RPMI8226 (cell line): ENCODE measurements at regions not wholly inside any gene's neighbourhood (a gene's known extent, or its start where the extent isn't known, plus 50 kb on each side); places are given as distances from the start of the nearest gene placed in this dataset.
"Not testable (repeated sequence)": the region's sequence is repeated elsewhere in the genome, so short reads cannot be mapped to it uniquely, and the experiment has no call there.

ENCODE experiments used
- DNase-seq: peaks from one replicate; pipeline ENCODE4 v3.0.0-alpha.2; 2015

GRCh38 chr9:101951598-101951997 lies 213.2 kb upstream of the GRIN3A start:
- no peak for DNase-seq

DNA sequence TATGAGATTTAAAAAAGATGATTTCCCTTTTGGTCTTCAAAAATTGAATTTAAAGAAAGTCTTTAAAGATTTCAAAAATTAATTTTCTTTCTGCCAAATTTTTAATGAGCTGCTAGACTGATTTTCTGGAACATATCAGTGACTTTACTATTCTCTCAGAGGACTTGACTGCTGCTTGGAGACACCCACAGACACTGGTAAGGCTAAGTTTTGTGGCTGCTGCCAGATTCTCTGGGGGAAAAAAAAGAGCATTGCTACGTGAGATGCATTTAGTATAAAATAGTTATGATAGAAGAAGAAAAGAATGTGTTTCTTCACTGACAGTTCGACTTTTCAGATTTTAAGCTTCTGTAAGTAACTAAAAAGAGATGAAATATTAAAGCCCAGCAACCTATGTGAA lies 193.3 kb upstream of the GRIN3A start:
- no peak for DNase-seq

DNA sequence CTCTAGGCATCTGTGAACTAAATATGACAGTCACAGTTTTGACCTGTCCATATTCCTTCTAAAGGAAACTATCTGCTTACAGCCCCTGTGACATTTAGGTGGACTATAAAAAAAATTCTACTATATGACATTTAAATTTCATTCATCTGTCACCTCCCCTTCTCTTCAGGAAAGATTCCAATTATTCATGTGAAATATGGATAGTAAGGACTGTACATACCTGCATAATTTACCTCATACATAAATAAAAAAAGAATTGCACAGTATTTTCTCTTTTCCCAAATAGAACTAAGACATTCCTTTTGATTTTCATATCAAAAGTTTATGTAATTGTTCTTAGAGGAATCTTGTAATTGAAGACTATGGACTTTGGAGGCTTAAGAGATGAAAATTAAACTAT lies 192.3 kb upstream of the GRIN3A start:
- no peak for DNase-seq

- DNase-seq = no peak
Observed at GRCh38 chr9:101925498-101925897, 187.1 kb upstream of the GRIN3A start.

- DNase-seq = no peak
Observed at GRCh38 chr9:101923451-101923850, 185.0 kb upstream of the GRIN3A start.

- DNase-seq = not testable (repeated sequence)
Observed at GRCh38 chr9:101916948-101917347, 178.5 kb upstream of the GRIN3A start.

- DNase-seq = no peak
Observed at GRCh38 chr9:101915482-101915881, 177.0 kb upstream of the GRIN3A start.

DNA sequence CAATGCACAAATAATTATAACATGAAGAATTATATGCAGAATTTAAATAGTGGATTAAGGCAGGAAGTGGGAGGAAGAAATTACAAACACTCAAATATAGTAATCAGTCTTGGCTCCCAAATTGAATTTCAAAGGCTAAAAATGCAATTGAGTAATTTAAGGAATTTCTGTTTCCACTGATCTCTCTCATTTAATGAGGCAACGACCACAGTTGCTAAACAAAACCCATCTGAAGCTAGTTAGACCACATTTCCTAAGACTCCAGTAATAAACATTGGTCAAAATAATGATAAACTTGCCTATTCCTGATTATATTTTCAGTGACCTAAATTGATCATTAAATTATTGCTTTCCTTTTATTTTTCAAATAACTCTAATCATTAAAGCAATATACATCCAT lies 174.3 kb upstream of the GRIN3A start:
- no peak for DNase-seq

- DNase-seq = no peak
Observed at GRCh38 chr9:101907466-101907865, 169.0 kb upstream of the GRIN3A start.

GRCh38 chr9:101904845-101905244 lies 166.4 kb upstream of the GRIN3A start:
- DNase-seq = no peak

DNA sequence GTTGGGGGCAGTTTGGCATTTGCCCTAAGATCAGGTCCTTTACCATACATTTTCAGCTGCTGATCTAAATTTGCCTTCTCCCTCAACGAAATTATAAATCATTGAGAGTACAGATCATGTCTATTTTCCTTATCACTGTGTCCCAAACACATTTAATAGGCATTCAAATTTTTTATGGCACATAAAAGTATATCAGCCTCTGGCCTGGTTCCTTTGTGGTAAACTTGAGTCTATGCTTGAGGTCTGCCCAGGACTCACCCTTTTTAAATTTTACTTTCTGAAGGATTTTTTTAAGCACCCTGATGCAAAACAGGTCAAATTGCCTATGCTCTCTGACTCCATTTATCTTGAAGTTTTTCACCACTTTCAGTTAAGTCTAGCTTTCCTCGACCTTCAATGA lies 163.6 kb upstream of the GRIN3A start:
- no peak for DNase-seq

- no peak for DNase-seq
Observed at GRCh38 chr9:101897196-101897595, 158.7 kb upstream of the GRIN3A start.

DNA sequence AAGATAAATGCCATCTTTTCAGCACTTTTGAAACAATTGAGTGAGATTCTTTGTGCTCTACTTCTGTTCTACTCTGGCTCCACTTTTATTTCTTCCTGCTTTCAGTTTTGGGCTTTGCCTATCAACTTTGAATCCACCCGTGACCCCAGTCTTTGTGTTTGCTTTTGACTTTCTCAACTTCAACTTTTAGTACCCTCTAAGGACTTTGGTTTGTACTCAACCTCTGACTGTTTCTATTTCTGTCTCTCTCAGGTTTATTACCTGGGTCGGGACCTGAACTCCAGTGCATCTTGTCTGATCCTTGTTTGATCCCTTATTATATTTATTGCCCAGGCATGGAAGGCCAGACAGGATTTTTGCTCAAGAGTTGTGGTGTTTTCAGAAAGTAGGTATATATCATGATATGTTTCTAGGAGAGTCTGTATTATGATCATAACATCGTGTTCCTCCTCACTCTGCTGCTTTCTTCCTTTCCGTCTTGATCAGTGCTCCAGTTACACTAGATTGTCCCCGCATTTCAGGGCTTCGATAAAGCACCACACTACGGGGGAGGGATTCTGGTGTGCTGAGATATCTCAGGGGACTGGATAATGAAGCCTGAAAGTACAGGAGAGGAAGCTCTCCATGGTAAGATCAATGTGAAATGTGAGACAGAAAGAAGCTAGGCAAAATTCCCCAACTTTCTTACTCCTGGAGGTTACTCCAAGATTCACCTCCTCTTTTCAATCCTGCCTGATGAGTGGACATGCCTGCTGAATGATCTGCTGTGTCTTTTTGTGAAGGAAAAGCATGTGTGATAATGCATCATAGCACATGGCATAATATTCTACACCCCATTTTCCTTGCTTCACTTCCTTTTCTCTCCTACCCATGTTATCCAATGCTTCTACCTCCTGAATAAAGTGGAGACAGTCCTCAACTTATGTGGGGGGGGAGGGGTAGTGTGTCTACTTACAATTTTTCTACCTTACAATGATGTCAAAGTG lies 155.5 kb upstream of the GRIN3A start:
- DNase-seq = no peak

- no peak for DNase-seq
Observed at GRCh38 chr9:101881508-101881907, 143.1 kb upstream of the GRIN3A start.

DNA sequence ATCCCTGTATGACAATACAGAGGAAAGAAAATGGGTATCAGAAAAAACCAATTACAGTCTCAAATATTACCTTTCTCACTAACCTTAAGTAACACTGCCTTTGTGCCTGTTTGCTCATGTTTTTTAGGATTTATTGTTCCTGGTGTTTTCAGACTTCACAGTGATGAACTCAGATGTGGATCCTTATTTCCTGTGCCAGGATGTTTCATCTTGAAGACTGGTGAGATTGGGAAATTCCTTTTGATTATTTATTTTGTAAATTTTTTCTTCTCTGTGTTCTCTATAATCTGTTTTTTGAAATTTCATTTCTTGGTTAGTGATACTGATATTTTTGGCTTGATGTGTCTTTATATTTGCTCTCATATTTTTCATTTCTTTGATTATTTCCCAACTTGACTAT lies 142.4 kb upstream of the GRIN3A start:
- no peak for DNase-seq

DNA sequence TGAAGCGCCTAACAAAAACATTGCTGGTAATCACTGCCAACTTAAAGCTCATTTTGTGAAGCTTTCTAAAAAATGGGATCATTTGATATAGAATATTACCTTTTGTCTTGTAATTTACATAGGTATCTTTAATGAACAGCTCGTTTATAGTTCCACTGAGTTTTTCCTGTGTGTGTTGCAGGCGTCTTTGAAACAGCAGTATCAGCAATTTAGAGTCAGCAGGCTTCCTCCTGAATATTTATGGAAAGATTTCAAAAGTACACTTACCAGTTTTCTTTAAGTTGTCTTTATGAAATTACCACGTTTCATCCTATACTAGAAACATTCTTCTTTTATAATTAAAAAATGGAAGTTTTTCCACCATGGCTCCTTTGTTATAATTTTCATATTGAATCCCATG lies 140.3 kb upstream of the GRIN3A start:
- DNase-seq = no peak

GRCh38 chr9:101877439-101877838 lies 139.0 kb upstream of the GRIN3A start:
- no peak for DNase-seq

DNA sequence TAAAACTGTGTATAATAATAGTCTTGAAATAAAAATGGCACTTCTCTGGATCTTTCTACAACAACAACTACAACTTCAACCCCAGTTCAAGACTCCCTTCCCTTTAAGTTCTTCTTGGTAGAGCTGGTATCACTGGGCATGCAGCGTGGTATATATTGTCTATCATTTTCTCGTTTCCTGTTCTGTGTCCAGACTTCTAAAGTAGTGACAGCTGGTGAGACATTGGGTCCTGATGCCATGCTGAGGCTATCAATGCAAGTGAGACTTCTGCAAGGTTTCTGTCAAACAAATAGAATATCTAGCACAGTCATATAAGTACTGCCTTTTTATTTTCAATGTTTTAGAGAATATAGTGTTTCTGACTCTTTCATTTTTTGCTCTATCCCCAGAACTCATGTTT lies 123.0 kb upstream of the GRIN3A start:
- DNase-seq = no peak

DNA sequence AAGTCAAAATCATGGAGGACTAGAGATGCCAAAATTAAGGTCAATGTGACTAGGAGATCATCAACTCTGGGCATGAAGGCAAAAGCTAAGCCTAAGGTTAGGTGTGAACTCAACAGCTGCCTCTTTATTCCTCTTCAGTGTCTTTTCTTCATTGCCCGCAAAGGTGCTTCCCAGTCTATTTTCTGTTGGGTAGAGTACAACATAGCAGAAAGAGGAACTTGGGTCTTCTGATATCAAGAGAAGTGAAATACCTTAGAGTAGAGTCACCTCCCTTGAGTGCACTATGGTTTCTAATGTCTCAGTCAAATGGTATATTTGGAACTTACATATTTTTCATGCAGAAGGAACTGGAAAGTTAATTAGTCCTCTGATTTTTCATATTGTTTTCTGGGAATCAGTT lies 122.5 kb upstream of the GRIN3A start:
- DNase-seq = no peak

DNA sequence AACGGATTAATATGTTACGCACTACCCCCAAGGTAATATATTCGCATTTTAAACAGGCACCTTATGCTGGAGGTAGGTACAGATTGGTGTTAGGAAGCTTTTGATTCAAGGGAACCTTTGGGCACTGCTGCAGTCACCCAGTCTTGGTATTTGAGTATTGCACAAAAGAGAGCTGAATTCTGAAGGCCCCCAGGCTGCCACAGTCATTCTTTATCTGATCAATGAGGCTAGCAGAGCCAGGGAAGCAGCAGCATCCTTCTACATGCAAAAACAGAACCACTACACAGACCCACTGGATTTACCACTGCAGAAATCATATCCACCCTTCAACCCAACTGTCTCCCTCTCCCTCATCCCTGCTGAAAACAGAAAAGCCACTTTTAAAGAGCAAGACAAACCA lies 121.2 kb upstream of the GRIN3A start:
- DNase-seq = no peak

- no peak for DNase-seq
Observed at GRCh38 chr9:101858026-101858425, 119.6 kb upstream of the GRIN3A start.

DNA sequence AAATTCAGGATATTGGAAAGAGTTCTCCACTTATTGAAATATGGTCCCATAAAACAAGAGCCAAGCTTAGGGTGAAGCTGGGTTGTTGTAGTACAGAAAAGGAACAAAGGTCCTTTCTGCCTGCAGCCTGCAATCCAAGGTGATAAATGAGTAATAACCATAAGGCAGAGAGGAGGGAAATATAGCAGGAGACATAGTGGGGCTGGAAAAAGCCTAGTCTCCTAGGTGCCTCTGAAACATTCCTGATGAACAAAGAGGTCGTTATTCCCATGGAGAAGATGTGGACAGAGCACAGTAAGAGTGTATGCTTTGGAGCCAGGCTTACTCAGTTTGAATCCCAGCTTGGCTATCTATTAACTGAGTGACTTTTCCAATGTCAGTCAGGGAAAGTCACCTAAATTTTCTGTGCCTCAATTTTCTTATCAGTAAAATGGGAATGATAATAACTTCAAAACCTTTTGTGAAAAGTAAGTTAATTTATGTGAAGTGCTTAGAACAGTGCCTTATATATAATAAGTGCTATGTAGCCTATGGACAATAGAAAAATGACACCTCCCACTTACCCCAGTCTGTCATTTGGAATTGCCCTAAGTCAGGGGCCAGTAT lies 110.8 kb upstream of the GRIN3A start:
- no peak for DNase-seq

GRCh38 chr9:101848485-101848919 lies 110.1 kb upstream of the GRIN3A start:
- DNase-seq = no peak

GRCh38 chr9:101846161-101846560 lies 107.7 kb upstream of the GRIN3A start:
- DNase-seq = no peak
